Fibroblast of skin of left biceps (primary cell): ENCODE measurements at regions not wholly inside any gene's neighbourhood (a gene's known extent, or its start where the extent isn't known, plus 50 kb on each side); places are given as distances from the start of the nearest gene placed in this dataset.

Source experiments
- DNase-seq, 2 experiments: peaks; one replicate each; pipeline ENCODE4 v3.0.0-alpha.2; 2013; ENCODE audit warnings: low read depth in 2 of 2

- DNase-seq, result no peak
Measured at GRCh38 chr3:124660599-124660998, 69.7 kb upstream of the UMPS start.

GRCh38 chr3:124663690-124664089 is 66.6 kb upstream of the UMPS start:
- no peak for DNase-seq

GRCh38 chr3:124664804-124665203 is 65.4 kb upstream of the UMPS start:
- no peak for DNase-seq

GRCh38 chr3:124666067-124666466 is 64.2 kb upstream of the UMPS start:
- no peak for DNase-seq

- peak; percentile 29 to 31 for DNase-seq
Measured at GRCh38 chr3:124669470-124669869, 60.8 kb upstream of the UMPS start.

GRCh38 chr3:124671106-124671505 is 59.1 kb upstream of the UMPS start:
- DNase-seq, result no peak

- no peak for DNase-seq
Measured at GRCh38 chr3:124674336-124674735, 55.9 kb upstream of the UMPS start.

GRCh38 chr3:124676236-124676635 is 54.0 kb upstream of the UMPS start:
- no peak for DNase-seq

- no peak for DNase-seq
Measured at GRCh38 chr3:124679048-124679638, 51.1 kb upstream of the UMPS start.
